WTC11 (cell line): ENCODE measurements at regions not wholly inside any gene's neighbourhood (a gene's known extent, or its start where the extent isn't known, plus 50 kb on each side); places are given as distances from the start of the nearest gene placed in this dataset.

Experiments used
- ATAC-seq: fragments of 200-7000 bp; cut with Tn5 transposase; 2 replicates; pipeline ENCODE4 v1.10.0; 2021; ENCODE audit warnings: mild to moderate bottlenecking, moderate library complexity
- CTCF ChIA-PET: fragments of 300-600 bp; sonication (Branson Sonifier 250); formaldehyde crosslinking; loops from one replicate; lab custom pipeline; 2021; ENCODE audit warnings: antibody characterized with exemption; lab: Charles Lee
- POLR2A ChIA-PET: fragments of 350-600 bp; sonication (Branson Sonifier 250); formaldehyde crosslinking; loops from one replicate; lab custom pipeline; 2021; ENCODE audit warnings: antibody characterized with exemption; lab: Charles Lee
- DNase-seq: peaks from one replicate; pipeline ENCODE4 v3.0.0; 2021; ENCODE audit warnings: low spot score
- H3K27ac Mint-ChIP-seq: 2 replicates; pipeline ENCODE4 v1.8.0; 2021; ENCODE audit warnings: mixed read lengths
- H3K27me3 Mint-ChIP-seq: 2 replicates; pipeline ENCODE4 v1.8.0; 2021; ENCODE audit warnings: low read depth, mild to moderate bottlenecking, moderate library complexity, mixed read lengths
- H3K36me3 Mint-ChIP-seq: 2 replicates; pipeline ENCODE4 v1.8.0; 2021; ENCODE audit warnings: mixed read lengths
- H3K4me1 Mint-ChIP-seq: 2 replicates; pipeline ENCODE4 v1.8.0; 2022; ENCODE audit warnings: mixed read lengths
- H3K4me3 Mint-ChIP-seq: 2 replicates; pipeline ENCODE4 v1.8.0; 2021; ENCODE audit warnings: mild to moderate bottlenecking, moderate library complexity, mixed read lengths
- H3K9me3 Mint-ChIP-seq: 2 replicates; pipeline ENCODE4 v1.8.0; 2021; ENCODE audit warnings: mixed read lengths
- ARID4B ChIP-seq: sonication (generic); formaldehyde crosslinking; IDR thresholded peaks from 2 replicates; pipeline ENCODE4 v1.8.0; 2023; ENCODE audit warnings: missing genetic modification reagents, mild to moderate bottlenecking, borderline replicate concordance
- E2F5 ChIP-seq: sonication (generic); formaldehyde crosslinking; IDR thresholded peaks from 2 replicates; pipeline ENCODE4 v1.8.1; 2022; ENCODE audit warnings: mild to moderate bottlenecking, moderate library complexity, missing genetic modification reagents
- EMX1 ChIP-seq: fragments of 250-450 bp; sonication (Bioruptor Pico); IDR thresholded peaks from 2 replicates; pipeline ENCODE4 v1.8.0; 2021; ENCODE audit warnings: mild to moderate bottlenecking
- ETV6 ChIP-seq: sonication (generic); formaldehyde crosslinking; IDR thresholded peaks from 2 replicates; pipeline ENCODE4 v1.8.1; 2022; ENCODE audit warnings: mild to moderate bottlenecking, missing genetic modification reagents
- FOXJ3 ChIP-seq: sonication (generic); formaldehyde crosslinking; IDR thresholded peaks from 2 replicates; pipeline ENCODE4 v1.9.0; 2021; ENCODE audit warnings: missing genetic modification reagents, mild to moderate bottlenecking, borderline replicate concordance
- JAZF1 ChIP-seq: fragments of 250-450 bp; sonication (Bioruptor Pico); IDR thresholded peaks from 2 replicates; pipeline ENCODE4 v1.9.0; 2021; ENCODE audit warnings: moderate library complexity, mild to moderate bottlenecking, inconsistent platforms
- KAT7 ChIP-seq: sonication (generic); formaldehyde crosslinking; IDR thresholded peaks from 2 replicates; pipeline ENCODE4 v1.8.1; 2023; ENCODE audit warnings: missing genetic modification reagents, mild to moderate bottlenecking, borderline replicate concordance
- MXD4 ChIP-seq: fragments of 250-450 bp; sonication (Bioruptor Pico); IDR thresholded peaks from 2 replicates; pipeline ENCODE4 v1.8.0; 2021; ENCODE audit warnings: mild to moderate bottlenecking, moderate library complexity, borderline replicate concordance
- NR1H2 ChIP-seq: sonication (generic); formaldehyde crosslinking; IDR thresholded peaks from 2 replicates; pipeline ENCODE4 v1.9.0; 2021; ENCODE audit warnings: mild to moderate bottlenecking, moderate library complexity, missing genetic modification reagents
- PREB ChIP-seq: sonication (generic); formaldehyde crosslinking; IDR thresholded peaks from 2 replicates; pipeline ENCODE4 v1.8.1; 2022; ENCODE audit warnings: mild to moderate bottlenecking, missing genetic modification reagents, moderate library complexity, borderline replicate concordance
- RORB ChIP-seq: fragments of 250-450 bp; sonication (Bioruptor Pico); IDR thresholded peaks from 2 replicates; pipeline ENCODE4 v1.9.0; 2021; ENCODE audit warnings: mild to moderate bottlenecking
- STAT6 ChIP-seq: sonication (generic); formaldehyde crosslinking; conservative IDR thresholded peaks from 2 replicates; pipeline ENCODE4 v1.8.1; 2023; ENCODE audit warnings: mild to moderate bottlenecking, low read depth, missing genetic modification reagents, moderate library complexity
- TP53 ChIP-seq: sonication (generic); formaldehyde crosslinking; IDR thresholded peaks from 2 replicates; pipeline ENCODE4 v1.8.1; 2023; ENCODE audit warnings: mild to moderate bottlenecking, missing genetic modification reagents
- ZNF219 ChIP-seq: sonication (generic); formaldehyde crosslinking; IDR thresholded peaks from 2 replicates; pipeline ENCODE4 v1.8.0; 2023; ENCODE audit warnings: missing genetic modification reagents, mild to moderate bottlenecking, borderline replicate concordance
- ZNF416 ChIP-seq: fragments of 250-450 bp; sonication (Bioruptor Pico); IDR thresholded peaks from 2 replicates; pipeline ENCODE4 v1.9.0; 2021; ENCODE audit warnings: mild to moderate bottlenecking, inconsistent platforms
- ZNF425 ChIP-seq: fragments of 250-450 bp; sonication (Bioruptor Pico); conservative IDR thresholded peaks from 2 replicates; pipeline ENCODE4 v1.9.0; 2021; ENCODE audit warnings: mild to moderate bottlenecking
- ZSCAN18 ChIP-seq: fragments of 250-450 bp; sonication (Bioruptor Pico); IDR thresholded peaks from 2 replicates; pipeline ENCODE4 v2.1.2; 2022; ENCODE audit warnings: mild to moderate bottlenecking, moderate library complexity

- TF ChIP-seq FOXJ3 (CRISPR knock-in tag) = no peak
- TF ChIP-seq KAT7 (CRISPR knock-in tag) = no peak
- no peak for TF ChIP-seq E2F5 (CRISPR knock-in tag)
These were observed 450.0 kb downstream of the GATA3 start (continued) for GRCh38 chr10:8504499-8504898.

GRCh38 chr10:8507156-8507555 is 452.7 kb downstream of the GATA3 start:
- H3K36me3 Mint-ChIP-seq = no peaks in the 10 kb centered on the region
- TF ChIP-seq STAT6 (CRISPR knock-in tag) (no peak), TP53 (CRISPR knock-in tag) (no peak), KAT7 (CRISPR knock-in tag) (no peak), NR1H2 (CRISPR knock-in tag) (no peak), ARID4B (no peak), JAZF1 (CRISPR knock-in tag) (no peak), MXD4 (CRISPR knock-in tag) (no peak), ETV6 (CRISPR knock-in tag) (no peak), ZSCAN18 (CRISPR knock-in tag) (no peak), ZNF219 (CRISPR knock-in tag) (no peak), RORB (CRISPR knock-in tag) (no peak), ZNF416 (CRISPR knock-in tag) (no peak), ZNF425 (CRISPR knock-in tag) (no peak), PREB (CRISPR knock-in tag) (no peak), EMX1 (CRISPR knock-in tag) (no peak)
- H3K9me3 Mint-ChIP-seq = no peaks in the 10 kb centered on the region
- ChIA-PET CTCF (no interaction called here), POLR2A (interaction anchor here (1.1 kb wide), 1 partner anchor 8 kb away, joined by 3 read pairs; no protein-coding TSS in a partner anchor)
- no peak overlapping the region for H3K27ac Mint-ChIP-seq
- DNase-seq = no peak
- H3K27me3 Mint-ChIP-seq = no peaks in the 10 kb centered on the region
- H3K4me1 Mint-ChIP-seq = peaks cover 42% of the 10 kb centered on the region
- no peak for ATAC-seq
- H3K4me3 Mint-ChIP-seq = no peak overlapping the region
